Mammary epithelial cell (primary cell): ENCODE measurements at regions not wholly inside any gene's neighbourhood (a gene's known extent, or its start where the extent isn't known, plus 50 kb on each side); places are given as distances from the start of the nearest gene placed in this dataset.

Experiments used
- EZH2 ChIP-seq: IDR thresholded peaks from 2 replicates; pipeline ENCODE4 v1.6.1; 2012; ENCODE audit warnings: low read length, inconsistent platforms, borderline replicate concordance
- TF ChIP-seq, protein P1 (sequence below), 2 donors: IDR thresholded peaks in 1 of 2; conservative IDR thresholded peaks in 1 of 2; 2 replicates each; pipeline ENCODE4 v1.5.1; 2011 to 2012; ENCODE audit warnings: inconsistent platforms in 2 of 2, low read length in 2 of 2, mild to moderate bottlenecking in 2 of 2, control low read depth in 1 of 2, low read depth in 1 of 2; ENCODE audit not compliant: insufficient read depth in 1 of 2; ENCODE audit errors: extremely low read depth in 1 of 2

- TF ChIP-seq, protein P1, sequence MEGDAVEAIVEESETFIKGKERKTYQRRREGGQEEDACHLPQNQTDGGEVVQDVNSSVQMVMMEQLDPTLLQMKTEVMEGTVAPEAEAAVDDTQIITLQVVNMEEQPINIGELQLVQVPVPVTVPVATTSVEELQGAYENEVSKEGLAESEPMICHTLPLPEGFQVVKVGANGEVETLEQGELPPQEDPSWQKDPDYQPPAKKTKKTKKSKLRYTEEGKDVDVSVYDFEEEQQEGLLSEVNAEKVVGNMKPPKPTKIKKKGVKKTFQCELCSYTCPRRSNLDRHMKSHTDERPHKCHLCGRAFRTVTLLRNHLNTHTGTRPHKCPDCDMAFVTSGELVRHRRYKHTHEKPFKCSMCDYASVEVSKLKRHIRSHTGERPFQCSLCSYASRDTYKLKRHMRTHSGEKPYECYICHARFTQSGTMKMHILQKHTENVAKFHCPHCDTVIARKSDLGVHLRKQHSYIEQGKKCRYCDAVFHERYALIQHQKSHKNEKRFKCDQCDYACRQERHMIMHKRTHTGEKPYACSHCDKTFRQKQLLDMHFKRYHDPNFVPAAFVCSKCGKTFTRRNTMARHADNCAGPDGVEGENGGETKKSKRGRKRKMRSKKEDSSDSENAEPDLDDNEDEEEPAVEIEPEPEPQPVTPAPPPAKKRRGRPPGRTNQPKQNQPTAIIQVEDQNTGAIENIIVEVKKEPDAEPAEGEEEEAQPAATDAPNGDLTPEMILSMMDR (conservative IDR thresholded peaks at IDR 0.05 in 1 of 2, IDR thresholded peaks at IDR 0.05 in 1 of 2; ENCODE audit: extremely low read depth in 1 of 2, insufficient read depth in 1 of 2, low read depth in 1 of 2, low read length in 2 of 2), result no peak
- TF ChIP-seq EZH2, result no peak
Measured at GRCh38 chr13:111626371-111627305, 306.2 kb downstream of the TEX29 start.
